ENCODE measurements at regions not wholly inside any gene's neighbourhood (a gene's known extent, or its start where the extent isn't known, plus 50 kb on each side); places are given as distances from the start of the nearest gene placed in this dataset.
A peak's percentile ranks its signal among the peaks of the same experiment; 100 is the strongest.

GRCh38 chr17:34527908-34528470 lies 51.4 kb upstream of the TMEM132E start:
- DNase-seq (ENCODE audit: low read depth) = no peak

- no peak for DNase-seq (ENCODE audit: low read depth)
These were observed 52.1 kb upstream of the TMEM132E start for GRCh38 chr17:34527136-34527907.

- DNase-seq (ENCODE audit: low read depth) = no peak
These were observed 53.7 kb upstream of the TMEM132E start for GRCh38 chr17:34525651-34526050.

GRCh38 chr17:34521955-34522354 lies 57.4 kb upstream of the TMEM132E start:
- DNase-seq (ENCODE audit: low read depth) = no peak

- peak; percentile 20 for DNase-seq (ENCODE audit: low read depth)
These were observed 60.1 kb upstream of the TMEM132E start for GRCh38 chr17:34519282-34519681.

GRCh38 chr17:34517406-34517805 lies 62.0 kb upstream of the TMEM132E start:
- no peak for DNase-seq (ENCODE audit: low read depth)

- no peak for DNase-seq (ENCODE audit: low read depth)
These were observed 67.5 kb upstream of the TMEM132E start for GRCh38 chr17:34511931-34512330.

GRCh38 chr17:34511265-34511664 lies 68.1 kb upstream of the TMEM132E start:
- DNase-seq (ENCODE audit: low read depth) = no peak

- DNase-seq (ENCODE audit: low read depth) = no peak
These were observed 74.4 kb upstream of the TMEM132E start for GRCh38 chr17:34504814-34505484.

GRCh38 chr17:34503528-34504195 lies 75.7 kb upstream of the TMEM132E start:
- no peak for DNase-seq (ENCODE audit: low read depth)

- DNase-seq (ENCODE audit: low read depth) = no peak
These were observed 77.0 kb upstream of the TMEM132E start for GRCh38 chr17:34502426-34502825.

- no peak for DNase-seq (ENCODE audit: low read depth)
These were observed 79.8 kb upstream of the TMEM132E start for GRCh38 chr17:34499576-34499975.

- no peak for DNase-seq (ENCODE audit: low read depth)
These were observed 85.5 kb upstream of the TMEM132E start for GRCh38 chr17:34493917-34494316.

- no peak for DNase-seq (ENCODE audit: low read depth)
These were observed 91.8 kb upstream of the TMEM132E start for GRCh38 chr17:34487626-34488025.

- DNase-seq (ENCODE audit: low read depth) = no peak
These were observed 92.6 kb upstream of the TMEM132E start for GRCh38 chr17:34486761-34487160.

GRCh38 chr17:34485999-34486398 lies 93.4 kb upstream of the TMEM132E start:
- DNase-seq (ENCODE audit: low read depth) = no peak

GRCh38 chr17:34484193-34484733 lies 95.1 kb upstream of the TMEM132E start:
- DNase-seq (ENCODE audit: low read depth) = no peak

- no peak for DNase-seq (ENCODE audit: low read depth)
These were observed 96.7 kb upstream of the TMEM132E start for GRCh38 chr17:34482730-34483129.

GRCh38 chr17:34481779-34482178 lies 97.6 kb upstream of the TMEM132E start:
- DNase-seq (ENCODE audit: low read depth) = no peak

GRCh38 chr17:34479371-34479770 lies 100.0 kb upstream of the TMEM132E start:
- no peak for DNase-seq (ENCODE audit: low read depth)

- DNase-seq (ENCODE audit: low read depth) = no peak
These were observed 101.1 kb upstream of the TMEM132E start for GRCh38 chr17:34478244-34478643.

GRCh38 chr17:34475296-34475695 lies 104.1 kb upstream of the TMEM132E start:
- no peak for DNase-seq (ENCODE audit: low read depth)

All from activated T-cell treated with anti-CD3 and anti-CD28 coated beads for 48 hours (primary cell).